ENCODE measurements at regions not wholly inside any gene's neighbourhood (a gene's known extent, or its start where the extent isn't known, plus 50 kb on each side); places are given as distances from the start of the nearest gene placed in this dataset.
A peak's percentile ranks its signal among the peaks of the same experiment; 100 is the strongest.

DNA sequence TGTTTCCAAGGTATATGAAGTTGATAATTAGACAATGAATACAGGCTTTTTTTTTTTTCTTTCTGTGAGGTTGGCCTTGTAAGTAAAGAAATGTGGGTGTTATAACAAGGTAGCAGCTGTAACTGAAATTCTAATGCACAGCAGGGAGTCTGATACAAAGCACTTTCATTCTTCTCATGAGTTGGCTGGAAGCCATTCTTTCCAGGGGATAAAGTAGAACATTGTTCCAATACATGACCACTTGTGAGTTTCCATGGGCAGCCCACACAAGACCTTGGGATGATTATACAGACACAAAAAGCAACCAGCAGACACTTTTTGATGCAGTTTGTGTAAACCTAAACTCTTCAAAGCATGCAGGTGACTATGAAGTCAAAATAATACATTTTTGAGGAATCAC is 1785.9 kb upstream of the WWC1 start:
- DNase-seq = no peak

DNA sequence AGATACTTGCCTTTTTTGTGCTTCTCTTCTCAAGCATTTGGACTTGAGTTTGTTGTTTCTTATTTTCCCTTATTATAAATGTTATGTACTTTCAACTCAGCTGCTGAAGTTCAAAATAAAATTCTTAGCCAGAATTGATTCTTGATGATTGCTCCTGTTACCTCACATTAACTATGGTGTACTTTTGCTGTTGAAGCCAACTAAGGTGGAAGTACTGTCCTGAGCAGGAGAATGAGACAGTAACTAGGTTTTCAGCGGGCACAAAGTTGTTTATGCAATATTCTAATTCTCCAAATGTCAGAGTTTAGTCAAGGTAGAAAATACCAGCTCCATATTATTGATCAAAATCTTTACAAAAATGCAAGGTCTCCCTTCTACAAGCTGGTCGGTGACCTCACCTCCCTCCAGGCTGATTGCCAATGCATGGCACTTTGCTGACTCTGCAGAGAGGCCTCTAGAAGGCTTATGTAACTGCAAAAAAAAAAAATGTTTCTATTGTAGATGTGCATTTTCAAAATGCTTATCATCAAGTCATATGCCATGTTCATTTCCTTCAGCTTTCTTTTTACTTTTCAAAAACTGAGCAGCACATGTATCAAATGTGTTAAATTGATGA is 1783.5 kb upstream of the WWC1 start:
- no peak for DNase-seq

DNA sequence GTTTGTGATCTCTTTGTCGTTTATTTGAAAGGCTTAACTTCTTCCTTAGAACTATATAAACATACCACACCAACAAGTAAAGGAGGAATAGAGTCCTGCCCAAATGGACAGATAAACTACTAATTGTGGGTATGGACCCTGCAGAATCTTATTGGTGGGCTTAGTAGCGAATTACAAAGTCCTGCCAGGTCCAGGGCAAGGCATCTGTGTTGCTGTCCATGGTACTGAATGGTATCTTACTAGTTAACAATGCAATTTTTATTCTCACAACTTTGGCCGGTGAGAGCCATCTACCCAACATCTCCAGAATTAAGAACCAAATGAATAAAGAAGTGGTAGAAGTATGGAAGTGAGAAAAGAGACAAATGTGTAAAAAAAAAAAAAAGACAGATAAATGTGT is 1782.4 kb upstream of the WWC1 start:
- DNase-seq = no peak

DNA sequence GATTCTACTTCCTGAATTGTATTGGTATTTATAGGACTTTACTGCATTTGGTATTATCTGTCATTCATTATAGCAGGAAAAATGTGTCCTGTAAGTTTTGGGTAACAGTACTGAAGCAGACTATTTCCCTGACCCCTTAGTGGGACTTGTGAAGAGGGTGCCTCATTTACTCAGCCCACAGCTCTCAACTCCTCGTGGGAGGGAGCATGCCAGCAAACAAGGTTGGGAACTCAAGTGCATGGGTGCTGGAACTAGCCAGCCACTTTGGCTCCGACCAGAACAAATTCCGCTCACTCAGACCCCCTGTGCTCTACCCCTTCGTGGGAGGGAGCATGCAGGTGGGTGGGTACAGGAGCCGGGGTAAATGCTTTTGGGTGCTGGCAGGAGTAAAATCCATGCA is 1773.5 kb upstream of the WWC1 start:
- DNase-seq = no peak

DNA sequence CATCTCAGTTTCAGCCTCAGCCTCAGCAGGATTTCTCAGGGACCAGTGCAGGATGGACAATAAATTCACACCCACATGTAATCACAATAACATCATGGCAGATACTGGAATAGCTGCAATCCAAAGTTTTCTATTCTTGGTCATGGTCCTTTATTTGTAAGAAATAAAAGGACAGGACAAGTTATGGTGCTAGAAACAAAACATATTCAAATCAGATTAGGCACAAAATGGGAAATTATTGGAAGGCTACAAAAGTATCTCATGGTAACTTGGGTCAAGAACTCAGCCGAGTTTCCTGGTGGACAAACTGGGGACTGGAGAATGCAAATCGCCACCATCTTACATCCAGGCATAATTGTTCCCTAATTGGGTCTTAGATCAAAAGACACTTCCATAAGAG is 1768.2 kb upstream of the WWC1 start:
- DNase-seq = no peak

DNA sequence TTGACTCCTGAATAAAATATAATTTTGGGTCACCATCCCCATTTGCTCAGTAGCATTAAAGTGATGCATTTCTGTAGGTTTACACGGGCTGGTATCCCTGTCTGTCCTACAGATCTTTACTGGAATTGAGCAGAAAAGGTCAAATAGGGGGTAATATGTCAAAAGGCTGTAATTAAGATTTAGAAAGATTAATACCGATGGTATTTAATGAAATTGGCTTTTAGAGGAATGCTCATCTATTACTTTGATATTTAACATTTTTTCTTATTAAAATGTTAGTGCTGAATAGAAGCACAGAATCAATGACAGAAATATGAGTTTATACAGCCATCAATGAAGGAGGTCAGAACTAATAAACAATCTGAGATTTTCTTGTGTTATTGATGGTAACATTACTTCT is 1762.2 kb upstream of the WWC1 start:
- DNase-seq = no peak

DNA sequence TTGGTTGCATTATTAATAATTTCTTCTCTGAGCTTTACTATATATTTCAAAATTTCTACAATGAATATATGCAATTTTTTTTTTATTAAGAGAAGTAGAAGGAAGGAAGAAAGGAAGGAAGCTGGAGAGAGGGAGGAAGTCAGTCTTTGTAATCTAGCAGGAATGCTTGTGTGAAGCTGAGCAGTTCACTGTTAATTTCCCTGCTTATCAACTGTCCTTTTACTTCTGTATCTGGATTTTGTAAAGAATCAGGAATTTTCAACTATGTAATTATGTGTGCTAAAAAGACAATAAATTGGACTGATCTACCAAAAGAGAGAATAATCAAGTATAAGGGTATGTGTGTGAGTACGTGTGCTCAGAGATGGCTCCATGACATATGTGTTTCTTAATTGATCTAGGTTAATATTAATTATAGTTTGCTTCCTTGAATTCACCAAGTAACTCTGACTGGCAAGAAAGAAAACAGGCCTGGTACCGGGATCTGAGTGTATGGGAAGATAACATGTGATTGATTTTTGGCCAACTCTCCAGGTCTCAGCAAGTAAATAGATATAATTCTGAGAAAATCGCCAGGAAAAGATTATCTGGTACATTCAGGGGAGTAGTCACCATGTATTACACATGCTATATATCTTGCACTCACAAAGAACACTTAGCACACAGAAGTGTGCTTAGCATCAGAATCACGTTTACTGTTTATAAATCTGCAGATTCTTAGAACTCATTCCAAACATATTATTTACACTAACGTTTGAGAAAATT is 1758.8 kb upstream of the WWC1 start:
- DNase-seq = no peak

DNA sequence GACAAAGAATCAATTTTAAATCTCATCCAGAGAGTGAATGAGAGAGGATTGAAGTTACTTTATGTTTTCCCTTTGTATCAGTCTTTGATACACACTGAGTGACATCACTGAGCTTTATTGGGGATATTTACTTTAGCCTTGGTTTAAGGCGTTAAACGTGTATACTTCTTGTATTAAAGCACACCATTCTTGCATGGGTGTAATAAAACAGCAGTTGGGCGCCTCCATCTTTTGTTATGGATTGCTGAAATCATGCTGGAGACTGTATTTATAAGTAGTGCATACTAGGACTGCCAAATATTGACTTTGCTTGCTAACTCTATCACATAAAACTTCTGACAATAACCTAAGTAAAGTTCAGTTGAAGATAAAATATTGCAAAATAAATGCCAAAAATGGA is 1755.8 kb upstream of the WWC1 start:
- no peak for DNase-seq

DNA sequence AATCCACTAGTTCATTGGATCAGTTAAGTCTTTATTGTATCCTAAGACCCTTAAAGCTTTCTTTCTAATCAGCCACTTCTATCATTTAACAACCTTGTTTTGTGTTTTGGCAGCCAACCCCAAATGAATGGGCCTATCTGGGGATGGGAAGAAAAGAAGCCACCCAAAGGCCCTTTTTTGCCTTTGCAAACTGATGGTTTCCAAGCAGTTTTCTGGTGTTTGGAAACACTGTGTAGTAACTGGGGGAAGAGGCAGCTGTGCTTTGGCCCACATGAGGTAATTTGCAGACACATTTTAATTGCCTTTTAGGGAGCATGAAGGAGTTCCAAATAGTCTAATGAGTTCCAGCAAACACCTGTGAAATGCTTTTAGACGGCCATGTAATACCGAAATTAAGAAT is 1751.3 kb upstream of the WWC1 start:
- no peak for DNase-seq

DNA sequence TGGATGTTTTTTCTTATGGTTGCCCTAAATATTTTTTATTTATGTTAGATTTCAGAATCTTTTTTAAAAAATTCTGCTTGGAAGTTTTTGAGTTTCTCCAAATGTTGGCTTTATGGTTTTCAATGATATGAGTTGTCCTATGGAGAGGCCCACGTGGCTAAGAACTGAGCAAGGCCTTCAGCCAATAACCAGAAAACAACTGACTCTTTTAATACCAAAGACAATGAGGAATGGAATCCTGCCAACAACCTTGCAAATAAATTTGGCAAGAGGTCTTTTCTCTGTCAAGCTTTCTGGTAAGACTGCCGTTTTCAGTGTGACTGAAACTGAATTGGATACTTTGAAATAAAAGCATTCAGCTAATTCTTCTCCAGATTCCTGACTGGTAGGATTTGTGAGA is 1740.1 kb upstream of the WWC1 start:
- DNase-seq = no peak

DNA sequence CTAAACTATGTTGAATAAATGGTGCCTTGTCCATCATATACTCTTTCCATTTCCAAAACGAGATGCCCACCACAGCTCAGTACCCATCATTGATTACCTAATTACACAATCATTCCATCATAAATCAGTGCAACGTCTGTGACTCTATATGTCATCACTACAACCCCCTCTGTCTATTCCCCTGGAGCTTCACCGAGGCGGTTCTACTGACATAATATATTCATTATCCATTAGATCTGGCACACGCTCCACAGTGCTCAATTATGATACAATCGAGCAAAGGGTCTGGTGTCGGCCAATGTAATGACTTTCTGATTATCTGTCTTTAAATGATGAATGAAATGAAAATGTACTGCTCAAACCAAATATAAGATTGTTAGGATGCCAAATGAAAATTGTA is 1737.7 kb upstream of the WWC1 start:
- no peak for DNase-seq

DNA sequence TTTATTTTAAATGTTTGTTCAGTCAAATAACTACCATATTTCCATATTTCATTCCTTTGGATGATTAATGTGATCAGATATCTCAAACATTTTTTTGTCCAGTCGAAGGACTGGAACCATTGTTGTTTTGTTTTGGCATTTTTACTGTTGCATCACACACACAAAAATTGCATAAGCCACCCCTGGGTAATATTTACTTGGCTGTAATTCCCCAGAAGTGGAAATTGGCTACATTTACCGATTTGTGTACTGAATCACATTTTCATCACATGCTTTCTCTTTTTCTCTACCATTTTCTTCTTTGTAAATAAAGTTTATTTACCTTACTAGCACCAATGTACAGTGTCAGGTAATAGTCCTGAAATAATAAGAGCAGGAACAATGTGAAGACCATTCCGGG is 1729.7 kb upstream of the WWC1 start:
- DNase-seq = no peak

DNA sequence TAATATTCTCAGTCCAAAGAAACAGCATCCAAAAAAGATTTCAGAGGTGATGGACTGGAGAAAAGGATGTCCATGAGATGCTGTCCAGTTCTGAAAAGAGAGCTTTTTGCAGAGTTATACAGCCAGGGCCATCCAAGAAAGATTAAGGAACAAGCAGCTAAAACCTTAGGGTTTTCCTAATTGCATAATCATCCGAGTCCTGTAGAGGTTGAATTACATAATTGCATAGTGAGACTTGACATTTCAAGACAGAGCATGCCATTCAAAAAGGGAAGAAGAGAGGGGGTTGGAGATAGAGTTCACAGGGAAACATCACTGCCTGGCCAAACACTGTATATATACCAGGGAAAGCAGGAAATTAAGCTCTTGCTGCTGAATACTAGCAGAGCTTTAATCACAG is 1729.2 kb upstream of the WWC1 start:
- no peak for DNase-seq

DNA sequence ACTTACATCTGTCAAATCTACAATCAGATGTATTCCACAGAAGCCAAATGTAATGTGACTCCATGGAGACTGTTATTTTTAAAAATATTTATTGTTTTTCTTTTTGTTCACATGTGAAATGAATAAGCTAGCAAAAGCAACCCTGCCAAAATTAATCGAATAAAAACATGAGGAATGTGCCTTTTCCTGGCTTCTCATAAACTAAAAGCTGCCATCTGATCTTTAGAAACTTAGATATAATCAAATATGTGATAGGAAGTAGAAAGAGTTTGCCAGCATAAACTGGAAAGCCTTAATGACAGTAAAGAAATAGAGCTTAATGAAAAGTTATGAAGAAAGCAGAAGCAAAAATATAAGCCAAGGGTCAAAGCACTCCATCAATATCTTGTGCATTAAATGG is 1724.7 kb upstream of the WWC1 start:
- no peak for DNase-seq

DNA sequence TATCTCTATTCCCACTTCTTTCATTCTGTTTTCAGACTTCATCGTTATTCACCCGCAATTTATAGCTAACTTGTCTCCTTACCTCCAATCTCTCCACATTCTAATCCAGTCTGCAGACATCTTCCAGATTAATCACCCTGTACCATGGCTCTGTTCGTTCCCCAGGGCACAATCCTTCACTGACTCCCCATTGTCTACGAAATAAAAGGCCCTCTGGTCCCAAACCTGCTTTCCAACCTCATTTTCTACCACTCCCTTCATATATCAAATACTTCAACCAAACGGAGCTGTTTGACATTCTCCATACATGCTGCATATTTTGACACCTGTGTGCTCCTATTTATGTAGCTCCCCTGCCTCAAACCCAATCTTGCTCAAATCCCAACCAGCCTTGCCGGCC is 1720.6 kb upstream of the WWC1 start:
- DNase-seq = no peak

DNA sequence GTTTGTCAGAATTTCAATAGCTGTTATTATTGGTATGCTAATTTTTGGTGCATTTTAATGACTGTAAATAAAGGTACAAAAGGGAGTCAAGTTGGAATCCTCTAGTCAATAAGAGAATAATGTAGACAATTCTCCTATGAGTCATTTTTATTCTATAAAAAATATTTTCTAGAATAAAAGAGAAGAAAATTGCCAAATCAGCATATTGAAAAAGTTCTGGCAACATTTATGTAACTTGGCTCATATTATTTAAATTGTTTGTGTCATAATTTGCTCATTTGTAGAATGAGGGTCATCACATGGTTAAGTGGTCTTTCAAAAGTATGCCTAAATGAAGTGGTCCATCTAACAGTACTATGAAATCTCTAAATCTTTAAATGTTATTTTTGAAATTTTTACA is 1719.8 kb upstream of the WWC1 start:
- DNase-seq = no peak

DNA sequence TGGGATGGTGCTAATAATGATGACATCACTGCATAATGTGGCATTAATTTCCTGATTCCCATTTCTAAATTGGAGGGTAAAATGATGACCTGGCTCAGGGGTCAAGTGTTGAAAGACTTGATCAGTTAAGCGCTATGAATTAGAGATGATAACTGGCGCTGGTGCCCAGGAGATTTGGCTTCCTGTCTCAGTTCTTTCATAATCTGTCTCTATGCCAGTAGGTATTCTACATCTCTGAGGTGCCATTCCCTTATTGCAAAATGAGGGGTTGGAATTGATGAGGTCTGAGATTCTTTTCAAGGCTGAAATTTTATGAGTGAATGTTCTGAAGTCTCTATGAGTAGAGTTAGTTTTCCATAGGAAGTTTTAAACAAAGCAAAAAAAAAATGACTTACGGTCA is 1715.1 kb upstream of the WWC1 start:
- DNase-seq = no peak

DNA sequence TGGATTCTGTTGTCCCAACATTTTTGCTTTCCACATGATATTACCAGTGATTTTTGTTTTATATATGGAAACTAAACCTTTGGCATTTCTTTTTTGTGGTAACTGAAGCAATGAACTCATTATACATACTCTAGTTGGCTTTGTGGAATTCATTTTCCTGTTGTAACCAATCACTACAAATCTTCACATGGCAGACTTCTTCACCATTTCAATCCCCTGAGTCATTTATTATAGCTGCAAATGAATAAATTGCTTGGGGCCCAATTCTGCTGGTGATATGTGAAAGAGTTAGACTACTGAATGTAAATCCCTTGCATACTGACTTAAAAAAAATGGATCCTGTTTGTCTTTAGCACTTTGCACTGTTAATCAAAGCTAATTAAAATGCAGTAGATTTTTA is 1709.6 kb upstream of the WWC1 start:
- DNase-seq = no peak

DNA sequence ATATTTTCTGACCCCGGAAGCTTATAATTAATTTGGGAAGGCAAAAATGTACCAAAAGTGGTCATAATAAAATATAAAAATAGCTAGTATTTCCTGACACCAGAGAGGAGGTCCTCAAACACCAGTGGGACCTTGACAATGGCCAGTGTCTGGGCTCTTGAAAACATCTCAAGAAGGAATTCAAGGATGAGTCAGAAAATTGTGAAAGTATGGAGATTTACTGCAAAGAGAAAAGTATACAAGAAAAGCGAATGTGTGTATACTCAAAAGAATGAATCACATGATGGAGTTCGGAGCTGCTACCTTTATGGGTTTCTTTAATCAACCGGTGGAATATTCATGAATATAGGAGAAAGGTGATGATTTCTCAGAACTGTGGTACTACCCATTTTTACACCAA is 1709.0 kb upstream of the WWC1 start:
- no peak for DNase-seq

DNA sequence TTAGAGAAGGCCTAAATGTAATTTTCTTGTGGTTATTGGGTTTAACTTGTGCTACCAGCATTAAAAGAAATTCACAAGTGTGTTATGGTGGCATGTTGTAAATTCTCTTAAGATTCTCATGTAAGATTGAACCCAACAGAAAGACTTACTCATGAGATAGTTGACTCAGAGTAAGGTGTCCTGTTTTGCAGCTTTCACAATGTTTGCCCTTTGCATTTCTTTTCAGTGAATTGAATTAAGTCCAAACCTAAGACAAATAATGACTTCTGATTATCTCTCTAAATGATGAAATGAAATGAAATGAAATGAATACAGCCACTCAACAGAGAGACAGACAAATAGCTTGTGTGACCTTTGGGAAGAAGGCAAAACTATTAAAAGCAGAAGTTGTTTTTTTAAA is 1696.9 kb upstream of the WWC1 start:
- no peak for DNase-seq

DNA sequence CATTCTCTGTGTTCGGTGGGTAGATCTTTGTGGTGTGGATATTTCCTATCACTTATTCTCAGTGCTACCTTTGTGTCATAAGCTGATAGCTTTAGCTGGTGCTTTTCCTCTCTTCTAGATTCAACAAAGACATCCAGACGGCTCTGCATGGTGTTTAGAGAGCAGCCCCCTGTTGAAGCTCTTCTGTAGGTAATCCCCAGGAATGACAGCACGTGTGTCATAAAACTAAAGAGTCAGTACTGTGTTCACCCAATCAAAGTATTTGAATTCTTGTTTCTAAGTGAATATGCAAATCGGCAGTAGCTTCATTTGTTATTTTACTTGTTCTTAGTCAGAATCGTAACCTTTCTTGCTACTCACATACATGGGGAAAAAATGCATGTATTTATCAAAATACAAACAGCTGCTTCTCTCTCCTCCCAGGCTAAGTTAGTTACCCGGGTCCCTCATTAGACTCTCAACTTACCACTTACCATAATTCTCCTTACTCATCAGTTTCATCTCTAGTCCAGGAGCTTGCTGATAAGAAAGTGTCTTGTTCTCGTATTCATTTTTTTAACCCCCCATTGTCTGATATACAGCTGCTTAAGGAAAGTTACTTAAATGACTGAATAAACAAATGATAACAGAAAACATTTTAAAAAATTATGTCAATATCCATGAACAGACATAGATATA is 1696.0 kb upstream of the WWC1 start:
- no peak for DNase-seq

DNA sequence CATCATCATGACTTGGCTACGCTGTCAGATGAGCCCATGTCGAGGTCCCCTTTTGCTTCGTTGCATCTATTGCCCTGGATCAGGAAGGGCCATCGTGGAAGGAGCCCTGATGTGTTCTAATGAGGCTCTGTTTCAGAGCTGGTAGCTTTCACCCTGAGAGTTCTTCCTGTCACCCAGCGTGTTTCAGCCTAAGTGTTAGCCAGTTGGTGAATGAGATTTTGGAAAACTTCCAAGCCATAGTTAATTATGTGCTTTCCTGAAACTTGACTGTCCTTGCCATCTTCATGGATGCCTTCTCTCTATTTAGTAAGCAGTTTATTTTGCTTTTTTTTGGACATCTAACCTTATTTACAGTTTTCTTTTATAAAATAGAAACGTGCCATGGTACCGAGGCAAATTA is 1695.4 kb upstream of the WWC1 start:
- no peak for DNase-seq

DNA sequence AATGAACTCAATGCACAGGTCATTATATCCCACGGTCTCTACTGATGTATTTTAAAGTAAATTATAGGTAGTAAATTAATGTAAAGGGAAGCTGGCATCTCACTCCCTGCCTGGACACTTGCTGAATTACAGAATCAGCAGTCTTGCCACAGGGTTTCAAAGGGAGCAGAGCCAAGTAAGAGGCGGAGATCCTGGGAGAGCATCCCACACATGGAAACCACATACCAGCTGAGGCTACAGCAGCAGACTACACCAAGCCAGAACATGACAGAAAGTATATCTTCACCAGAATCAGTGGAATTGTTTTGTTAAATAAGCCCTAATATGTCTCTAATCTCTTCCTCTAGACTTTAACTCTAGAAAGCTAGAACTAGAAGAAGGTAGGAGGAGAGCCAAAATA is 1689.2 kb upstream of the WWC1 start:
- no peak for DNase-seq

DNA sequence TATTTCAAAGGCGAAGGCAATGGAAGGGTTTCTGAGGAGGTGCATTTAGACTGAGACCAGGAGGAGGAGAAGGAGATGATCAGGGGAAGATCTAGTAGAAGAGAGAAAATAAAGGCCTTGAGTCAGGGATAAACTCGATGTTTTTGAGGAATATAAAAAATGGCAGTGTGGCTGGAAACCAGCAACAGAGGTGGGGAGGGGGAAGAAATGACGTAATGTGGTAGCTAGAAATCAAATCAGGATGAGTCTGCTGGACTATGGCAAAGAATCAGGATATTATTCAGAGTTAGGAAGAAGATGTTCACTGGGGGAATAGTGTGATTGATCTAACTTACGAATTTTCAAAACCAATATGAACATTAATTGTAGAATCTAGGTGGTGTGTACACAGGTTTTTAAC is 1673.9 kb upstream of the WWC1 start:
- DNase-seq = no peak

DNA sequence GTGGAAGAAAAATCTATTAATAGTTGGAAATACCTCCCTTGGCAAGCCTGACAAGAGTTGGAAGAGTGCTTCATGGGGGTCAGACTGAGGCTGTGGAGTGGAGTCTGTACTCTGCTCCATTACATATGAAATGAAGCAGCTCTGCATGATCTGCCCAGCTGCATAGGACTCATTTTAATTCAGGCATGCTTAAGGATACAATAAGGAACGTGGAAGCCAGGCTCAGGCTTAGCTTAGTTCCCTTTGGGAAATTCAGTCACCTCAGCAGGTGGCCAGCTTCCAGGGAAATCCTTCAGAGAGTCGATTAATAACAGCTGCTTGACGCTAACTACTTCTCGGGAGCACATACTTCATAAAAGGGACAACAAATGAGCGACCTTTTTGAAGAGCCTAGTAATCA is 1672.9 kb upstream of the WWC1 start:
- peak; percentile 28 for DNase-seq

Measured in left hindlimb (tissue), 1 donor.